ENCODE measurements at regions not wholly inside any gene's neighbourhood (a gene's known extent, or its start where the extent isn't known, plus 50 kb on each side); places are given as distances from the start of the nearest gene placed in this dataset.
"Not testable (repeated sequence)": the region's sequence is repeated elsewhere in the genome, so short reads cannot be mapped to it uniquely, and the experiment has no call there.

- H3K4me1 ChIP-seq (ENCODE audit: control insufficient read depth in 5 of 5, insufficient read depth in 5 of 5, low read length in 5 of 5) = no peaks in the 10 kb centered on the region
- DNase-seq (peak; percentile 72 to 82 (median 78)), ATAC-seq (ENCODE audit: insufficient read depth, low FRiP score) (peak; percentile 79)
- peaks cover 0 to 3% (median 0%) of the 10 kb centered on the region in 3 donors for H3K27me3 ChIP-seq (ENCODE audit: control insufficient read depth in 3 of 3, insufficient read depth in 3 of 3, low read length in 2 of 3)
- no peak overlapping the region for H3K9ac ChIP-seq (ENCODE audit: insufficient read depth in 1 of 2, low read length in 2 of 2)
- H3K27ac ChIP-seq (ENCODE audit: low read depth in 1 of 2, low read length in 1 of 2) = no peak overlapping the region
- TF ChIP-seq CTCF (IDR thresholded peaks at IDR 0.05; ENCODE audit: control extremely low read depth, extremely low read depth) = peak; percentile 49
- 7 to 8% methylated on average over 7 of the region's 7 CpGs for WGBS, 2 donors
- no peaks in the 10 kb centered on the region for H3K9me3 ChIP-seq (ENCODE audit: control insufficient read depth in 4 of 4, insufficient read depth in 3 of 4, low read length in 3 of 4)
- no peaks in the 10 kb centered on the region for H3K36me3 ChIP-seq (ENCODE audit: control insufficient read depth in 4 of 4, insufficient read depth in 4 of 4, low read length in 4 of 4)
- no peak overlapping the region for H3K4me3 ChIP-seq
These were observed 140.0 kb downstream of the CHD9NB start for GRCh38 chr16:52912565-52913173.

- not testable (repeated sequence) for H3K9me3 ChIP-seq (ENCODE audit: control insufficient read depth in 4 of 4, insufficient read depth in 3 of 4, low read length in 3 of 4); H3K4me1 ChIP-seq (ENCODE audit: control insufficient read depth in 5 of 5, insufficient read depth in 5 of 5, low read length in 5 of 5); H3K27me3 ChIP-seq (ENCODE audit: control insufficient read depth in 3 of 3, insufficient read depth in 3 of 3, low read length in 2 of 3); H3K36me3 ChIP-seq (ENCODE audit: control insufficient read depth in 4 of 4, insufficient read depth in 4 of 4, low read length in 4 of 4); H3K4me3 ChIP-seq; H3K9ac ChIP-seq (ENCODE audit: insufficient read depth in 1 of 2, low read length in 2 of 2); ATAC-seq (ENCODE audit: insufficient read depth, low FRiP score); H3K27ac ChIP-seq (ENCODE audit: low read depth in 1 of 2, low read length in 1 of 2); DNase-seq
- WGBS, 2 donors = 83 to 92% methylated on average over 6 of the region's 6 CpGs
These were observed 144.6 kb downstream of the CHD9NB start for GRCh38 chr16:52908057-52908456.

- ATAC-seq (ENCODE audit: insufficient read depth, low FRiP score) (no peak), DNase-seq (peak in 1 of 3 donors; percentile 3)
- Histone ChIP-seq H3K4me3 (no peak overlapping the region), H3K9me3 (ENCODE audit: control insufficient read depth in 4 of 4, insufficient read depth in 3 of 4, low read length in 3 of 4) (no peaks in the 10 kb centered on the region), H3K27ac (ENCODE audit: low read depth in 1 of 2, low read length in 1 of 2) (no peak overlapping the region), H3K9ac (ENCODE audit: insufficient read depth in 1 of 2, low read length in 2 of 2) (no peak overlapping the region), H3K27me3 (ENCODE audit: control insufficient read depth in 3 of 3, insufficient read depth in 3 of 3, low read length in 2 of 3) (no peaks in the 10 kb centered on the region), H3K4me1 (ENCODE audit: control insufficient read depth in 5 of 5, insufficient read depth in 5 of 5, low read length in 5 of 5) (no peaks in the 10 kb centered on the region), H3K36me3 (ENCODE audit: control insufficient read depth in 4 of 4, insufficient read depth in 4 of 4, low read length in 4 of 4) (no peaks in the 10 kb centered on the region)
- 55 to 64% methylated on average over 3 of the region's 3 CpGs for WGBS, 2 donors
- TF ChIP-seq CTCF (IDR thresholded peaks at IDR 0.05; ENCODE audit: control extremely low read depth, extremely low read depth) = no peak
These were observed 146.4 kb downstream of the CHD9NB start for GRCh38 chr16:52906281-52906680.

GRCh38 chr16:52896478-52897164 is 156.1 kb downstream of the CHD9NB start:
- no peak for TF ChIP-seq CTCF (IDR thresholded peaks at IDR 0.05; ENCODE audit: control extremely low read depth, extremely low read depth)
- ATAC-seq (ENCODE audit: insufficient read depth, low FRiP score) (no peak), DNase-seq (no peak)
- no peak overlapping the region for H3K27ac ChIP-seq (ENCODE audit: low read depth in 1 of 2, low read length in 1 of 2)
- H3K4me1 ChIP-seq (ENCODE audit: control insufficient read depth in 5 of 5, insufficient read depth in 5 of 5, low read length in 5 of 5) = no peaks in the 10 kb centered on the region
- 84 to 90% methylated on average over 5 of the region's 5 CpGs for WGBS, 2 donors
- H3K9me3 ChIP-seq (ENCODE audit: control insufficient read depth in 4 of 4, insufficient read depth in 3 of 4, low read length in 3 of 4) = no peaks in the 10 kb centered on the region
- no peak overlapping the region for H3K9ac ChIP-seq (ENCODE audit: insufficient read depth in 1 of 2, low read length in 2 of 2)
- H3K36me3 ChIP-seq (ENCODE audit: control insufficient read depth in 4 of 4, insufficient read depth in 4 of 4, low read length in 4 of 4) = no peaks in the 10 kb centered on the region
- H3K4me3 ChIP-seq = no peak overlapping the region
- H3K27me3 ChIP-seq (ENCODE audit: control insufficient read depth in 3 of 3, insufficient read depth in 3 of 3, low read length in 2 of 3) = no peaks in the 10 kb centered on the region
